MV-4-11 (cell line): ENCODE measurements at regions not wholly inside any gene's neighbourhood (a gene's known extent, or its start where the extent isn't known, plus 50 kb on each side); places are given as distances from the start of the nearest gene placed in this dataset.

Experiments
- DNase-seq: peaks from one replicate; lab custom pipeline; 2025; lab: John Stamatoyannopoulos, UW

- DNase-seq, result no peak
These were observed 95.5 kb upstream of the ATP6AP2 start for GRCh38 chrX:40485102-40485826.

- DNase-seq, result no peak
These were observed 96.2 kb upstream of the ATP6AP2 start for GRCh38 chrX:40484408-40485091.

GRCh38 chrX:40483502-40483901, 97.3 kb upstream of the ATP6AP2 start:
- no peak for DNase-seq

- peak; percentile 54 for DNase-seq
These were observed 100.9 kb upstream of the ATP6AP2 start for GRCh38 chrX:40479777-40480318.

- no peak for DNase-seq
These were observed 102.2 kb upstream of the ATP6AP2 start for GRCh38 chrX:40478474-40479065.

DNA sequence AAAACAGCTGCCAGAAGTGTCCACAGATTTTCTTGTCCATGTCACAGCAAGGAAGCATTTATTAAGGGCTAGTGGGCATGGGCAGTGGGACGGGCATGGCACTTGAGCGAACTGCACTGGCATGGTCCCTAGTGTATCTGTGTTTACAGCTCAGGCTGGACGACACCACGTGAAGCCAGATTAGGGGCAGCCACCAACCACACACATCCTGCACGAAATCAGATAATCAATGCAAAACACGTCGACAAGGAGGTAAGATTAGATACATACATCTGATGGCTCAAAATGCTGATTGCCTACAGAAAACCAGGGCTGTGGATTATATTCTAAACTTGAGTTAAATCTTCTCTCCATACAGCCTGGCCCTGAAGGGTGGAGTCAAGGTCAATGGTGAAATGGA, 103.8 kb upstream of the ATP6AP2 start:
- no peak for DNase-seq

- DNase-seq, result no peak
These were observed 106.1 kb upstream of the ATP6AP2 start for GRCh38 chrX:40474645-40475044.

- DNase-seq, result no peak
These were observed 106.6 kb upstream of the ATP6AP2 start for GRCh38 chrX:40474205-40474626.

- DNase-seq, result no peak
These were observed 107.1 kb upstream of the ATP6AP2 start for GRCh38 chrX:40473460-40474204.

- DNase-seq, result no peak
These were observed 108.7 kb upstream of the ATP6AP2 start for GRCh38 chrX:40471965-40472648.

GRCh38 chrX:40470830-40471429, 109.8 kb upstream of the ATP6AP2 start:
- no peak for DNase-seq

GRCh38 chrX:40469316-40469715, 111.5 kb upstream of the ATP6AP2 start:
- DNase-seq, result no peak

- DNase-seq, result peak; percentile 71
These were observed 112.5 kb upstream of the ATP6AP2 start for GRCh38 chrX:40468033-40468846.

DNA sequence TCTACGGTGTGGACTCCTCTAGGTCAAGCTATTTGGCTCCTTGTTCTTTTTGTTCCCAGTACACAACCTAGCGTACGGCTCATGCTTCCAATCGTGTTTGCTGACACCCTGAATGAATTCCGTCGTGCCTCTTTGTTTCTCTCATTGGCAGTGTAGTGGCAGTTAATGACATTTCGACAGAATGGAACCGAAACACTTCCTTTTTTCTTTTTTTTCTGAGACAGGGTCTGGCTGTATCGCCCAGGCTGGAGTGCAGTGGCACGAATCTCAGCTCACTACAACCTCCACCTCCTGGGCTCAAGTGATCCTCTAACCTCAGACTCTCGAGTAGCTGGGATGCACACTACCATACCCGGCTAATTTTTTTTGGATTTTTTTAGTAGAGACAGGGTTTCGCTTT, 113.3 kb upstream of the ATP6AP2 start:
- peak; percentile 34 for DNase-seq

DNA sequence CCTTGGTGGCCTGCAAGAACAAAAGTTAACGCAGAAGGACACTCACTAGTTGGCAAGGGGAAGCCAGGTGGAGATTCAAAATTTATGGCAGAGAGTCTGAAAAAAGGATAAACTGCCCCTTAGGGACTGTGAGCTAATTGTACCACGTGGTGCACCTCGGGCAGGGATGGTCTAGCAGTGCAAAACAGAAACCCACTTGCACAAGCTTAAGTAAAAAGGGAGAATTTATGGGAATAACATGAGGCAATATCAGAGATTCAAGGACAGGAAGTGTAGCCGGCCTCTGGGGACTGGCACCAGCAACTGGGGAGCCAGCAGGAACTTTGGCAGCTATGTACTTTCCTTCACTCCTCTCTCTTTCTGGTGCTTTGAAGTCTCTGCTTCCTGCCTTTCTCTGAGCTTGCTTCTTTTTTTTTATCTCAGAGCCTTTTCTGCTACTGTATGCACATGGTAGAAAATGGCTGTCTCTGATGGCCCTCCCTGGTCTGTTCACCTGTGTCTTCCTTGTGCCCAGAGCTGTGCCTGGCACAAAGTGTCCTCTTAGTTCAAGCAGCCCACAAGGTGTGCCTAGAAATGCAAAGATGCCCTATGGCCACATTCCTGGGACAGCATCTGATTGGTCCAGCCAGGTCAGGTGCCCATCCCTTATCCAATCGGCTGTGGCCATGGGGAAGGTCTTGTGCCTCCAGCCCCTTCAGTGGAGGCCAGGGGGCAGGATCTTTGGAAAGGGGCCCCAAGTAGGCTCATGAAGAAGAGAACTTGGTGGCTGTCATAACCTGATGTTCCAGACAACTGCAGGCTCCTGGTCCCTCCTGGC, 114.8 kb upstream of the ATP6AP2 start:
- no peak for DNase-seq

DNA sequence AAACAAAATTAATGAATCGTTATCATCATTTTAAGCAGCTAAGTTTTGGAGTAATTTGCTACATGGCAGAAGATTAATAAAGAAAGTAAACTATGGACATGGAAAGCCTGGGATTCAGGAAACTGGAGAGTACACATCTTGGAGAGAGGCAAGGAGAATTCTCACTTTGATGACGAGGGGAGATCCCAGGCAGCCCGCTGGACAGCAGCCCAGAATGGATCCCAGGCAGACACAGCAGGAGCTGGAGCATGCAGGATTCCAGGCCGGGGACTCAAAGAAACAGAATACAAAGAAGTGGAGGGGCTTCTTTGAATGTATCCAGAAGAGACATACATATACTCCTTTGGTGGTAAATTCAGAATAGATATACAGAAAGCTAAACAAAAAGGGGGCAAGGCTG, 118.0 kb upstream of the ATP6AP2 start:
- no peak for DNase-seq

DNA sequence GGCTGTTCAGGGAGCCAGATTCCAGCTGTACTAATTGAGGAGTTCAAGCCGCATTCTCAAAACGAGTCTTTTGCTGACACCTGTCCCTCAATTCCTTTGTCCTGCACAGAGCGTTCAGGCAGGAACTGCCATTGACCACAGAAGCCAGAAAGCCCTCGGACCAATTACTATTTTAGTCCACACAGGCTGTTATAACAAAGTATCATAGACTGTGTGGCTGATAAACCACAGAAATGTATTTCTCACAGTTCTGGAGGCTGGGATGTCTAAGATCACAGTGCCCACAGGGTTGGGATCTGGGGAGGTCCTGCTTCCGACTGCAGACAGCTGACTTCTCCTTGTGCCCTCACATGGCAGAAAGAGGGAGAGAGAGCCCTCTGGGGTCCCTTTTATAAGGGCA, 119.8 kb upstream of the ATP6AP2 start:
- peak; percentile 25 for DNase-seq

- DNase-seq, result no peak
These were observed 121.1 kb upstream of the ATP6AP2 start for GRCh38 chrX:40459571-40460158.

DNA sequence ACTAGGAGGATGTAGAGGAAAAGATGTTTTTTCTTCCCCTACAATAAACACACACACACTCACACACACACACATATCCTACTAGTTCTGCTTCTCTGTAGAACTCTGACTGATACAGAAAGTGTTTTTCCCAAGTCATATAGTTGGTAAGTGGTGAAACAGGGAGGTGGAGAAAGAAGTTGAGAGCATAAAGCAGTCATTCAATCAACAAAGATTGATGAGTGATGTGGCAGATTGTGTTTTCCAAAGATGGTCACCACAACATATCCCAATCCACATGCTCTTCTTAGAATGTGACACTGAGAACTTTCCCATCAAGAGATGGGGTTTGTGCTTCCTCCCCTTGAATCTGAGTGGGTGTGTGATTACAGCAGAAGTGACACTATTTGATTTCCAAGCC, 123.4 kb upstream of the ATP6AP2 start:
- DNase-seq, result peak; percentile 47
